ENCODE measurements at regions not wholly inside any gene's neighbourhood (a gene's known extent, or its start where the extent isn't known, plus 50 kb on each side); places are given as distances from the start of the nearest gene placed in this dataset.
A peak's percentile ranks its signal among the peaks of the same experiment; 100 is the strongest.

- no peak for DNase-seq (ENCODE audit: low read depth in 4 of 4, low spot score in 3 of 4)
These were observed 102.1 kb upstream of the NUDT4 start for GRCh38 chr12:93275589-93275988.

- DNase-seq (ENCODE audit: low read depth in 4 of 4, low spot score in 3 of 4) = peak in 1 of 4 donors; percentile 27
These were observed 97.9 kb upstream of the NUDT4 start for GRCh38 chr12:93279565-93280412.

GRCh38 chr12:93287149-93287548 lies 90.6 kb upstream of the NUDT4 start:
- no peak for DNase-seq (ENCODE audit: low read depth in 4 of 4, low spot score in 3 of 4)

- DNase-seq (ENCODE audit: low read depth in 4 of 4, low spot score in 3 of 4) = no peak
These were observed 89.1 kb upstream of the NUDT4 start for GRCh38 chr12:93288626-93289025.

- DNase-seq (ENCODE audit: low read depth in 4 of 4, low spot score in 3 of 4) = no peak
These were observed 87.3 kb upstream of the NUDT4 start for GRCh38 chr12:93290391-93290790.

GRCh38 chr12:93292213-93292612 lies 85.5 kb upstream of the NUDT4 start:
- no peak for DNase-seq (ENCODE audit: low read depth in 4 of 4, low spot score in 3 of 4)

GRCh38 chr12:93292731-93293566 lies 84.8 kb upstream of the NUDT4 start:
- DNase-seq (ENCODE audit: low read depth in 4 of 4, low spot score in 3 of 4) = no peak

- DNase-seq (ENCODE audit: low read depth in 4 of 4, low spot score in 3 of 4) = no peak
These were observed 80.7 kb upstream of the NUDT4 start for GRCh38 chr12:93297032-93297431.

GRCh38 chr12:93297536-93297935 lies 80.2 kb upstream of the NUDT4 start:
- no peak for DNase-seq (ENCODE audit: low read depth in 4 of 4, low spot score in 3 of 4)

- no peak for DNase-seq (ENCODE audit: low read depth in 4 of 4, low spot score in 3 of 4)
These were observed 78.4 kb upstream of the NUDT4 start for GRCh38 chr12:93299262-93299846.

- DNase-seq (ENCODE audit: low read depth in 4 of 4, low spot score in 3 of 4) = no peak
These were observed 77.1 kb upstream of the NUDT4 start for GRCh38 chr12:93300611-93301021.

- DNase-seq (ENCODE audit: low read depth in 4 of 4, low spot score in 3 of 4) = no peak
These were observed 75.1 kb upstream of the NUDT4 start for GRCh38 chr12:93302331-93303229.

GRCh38 chr12:93306636-93307035 lies 71.1 kb upstream of the NUDT4 start:
- no peak for DNase-seq (ENCODE audit: low read depth in 4 of 4, low spot score in 3 of 4)

GRCh38 chr12:93308281-93308680 lies 69.4 kb upstream of the NUDT4 start:
- no peak for DNase-seq (ENCODE audit: low read depth in 4 of 4, low spot score in 3 of 4)

- DNase-seq (ENCODE audit: low read depth in 4 of 4, low spot score in 3 of 4) = no peak
These were observed 65.9 kb upstream of the NUDT4 start for GRCh38 chr12:93311827-93312226.

GRCh38 chr12:93314177-93314497 lies 63.6 kb upstream of the NUDT4 start:
- DNase-seq (ENCODE audit: low read depth in 4 of 4, low spot score in 3 of 4) = no peak

GRCh38 chr12:93315385-93315906 lies 62.3 kb upstream of the NUDT4 start:
- no peak for DNase-seq (ENCODE audit: low read depth in 4 of 4, low spot score in 3 of 4)

GRCh38 chr12:93315907-93316622 lies 61.7 kb upstream of the NUDT4 start:
- DNase-seq (ENCODE audit: low read depth in 4 of 4, low spot score in 3 of 4) = no peak

- no peak for DNase-seq (ENCODE audit: low read depth in 4 of 4, low spot score in 3 of 4)
These were observed 61.1 kb upstream of the NUDT4 start for GRCh38 chr12:93316623-93316971.

- DNase-seq (ENCODE audit: low read depth in 4 of 4, low spot score in 3 of 4) = no peak
These were observed 60.5 kb upstream of the NUDT4 start for GRCh38 chr12:93317227-93317626.
